ENCODE measurements at regions not wholly inside any gene's neighbourhood (a gene's known extent, or its start where the extent isn't known, plus 50 kb on each side); places are given as distances from the start of the nearest gene placed in this dataset.

DNA sequence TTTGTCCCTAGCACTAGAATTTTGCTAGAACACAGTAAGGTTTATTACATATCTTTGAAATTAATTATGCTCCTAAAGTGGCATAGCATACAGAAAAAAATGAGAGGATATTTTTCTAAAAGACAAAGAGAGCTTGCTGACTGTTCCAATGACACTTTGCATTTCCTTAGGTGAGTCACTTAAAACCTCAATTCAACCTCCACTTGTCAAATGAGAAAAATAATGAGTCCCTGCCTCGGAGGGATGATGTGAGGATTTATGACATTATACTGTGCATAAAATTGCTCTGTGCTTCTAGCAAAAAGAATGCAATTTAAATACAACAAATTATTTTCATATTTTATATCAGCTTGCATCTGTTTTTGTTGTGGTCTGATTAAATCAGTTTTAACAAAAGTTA lies 1417.0 kb upstream of the ALCAM start:
- TF ChIP-seq, protein P1, sequence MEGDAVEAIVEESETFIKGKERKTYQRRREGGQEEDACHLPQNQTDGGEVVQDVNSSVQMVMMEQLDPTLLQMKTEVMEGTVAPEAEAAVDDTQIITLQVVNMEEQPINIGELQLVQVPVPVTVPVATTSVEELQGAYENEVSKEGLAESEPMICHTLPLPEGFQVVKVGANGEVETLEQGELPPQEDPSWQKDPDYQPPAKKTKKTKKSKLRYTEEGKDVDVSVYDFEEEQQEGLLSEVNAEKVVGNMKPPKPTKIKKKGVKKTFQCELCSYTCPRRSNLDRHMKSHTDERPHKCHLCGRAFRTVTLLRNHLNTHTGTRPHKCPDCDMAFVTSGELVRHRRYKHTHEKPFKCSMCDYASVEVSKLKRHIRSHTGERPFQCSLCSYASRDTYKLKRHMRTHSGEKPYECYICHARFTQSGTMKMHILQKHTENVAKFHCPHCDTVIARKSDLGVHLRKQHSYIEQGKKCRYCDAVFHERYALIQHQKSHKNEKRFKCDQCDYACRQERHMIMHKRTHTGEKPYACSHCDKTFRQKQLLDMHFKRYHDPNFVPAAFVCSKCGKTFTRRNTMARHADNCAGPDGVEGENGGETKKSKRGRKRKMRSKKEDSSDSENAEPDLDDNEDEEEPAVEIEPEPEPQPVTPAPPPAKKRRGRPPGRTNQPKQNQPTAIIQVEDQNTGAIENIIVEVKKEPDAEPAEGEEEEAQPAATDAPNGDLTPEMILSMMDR (IDR thresholded peaks at IDR 0.05) = no peak
- no peak for TF ChIP-seq POLR2A (IDR thresholded peaks at IDR 0.05)

Data from body of pancreas (tissue), 4 donors.